HL-60 (cell line): ENCODE measurements at regions not wholly inside any gene's neighbourhood (a gene's known extent, or its start where the extent isn't known, plus 50 kb on each side); places are given as distances from the start of the nearest gene placed in this dataset.

Experiments
- DNase-seq, 2 experiments: peaks; one replicate each; pipeline ENCODE4 v3.0.0-alpha.2; 2010 to 2020; ENCODE audit warnings: low read depth in 1 of 2, low spot score in 1 of 2
- H3K27ac ChIP-seq: fragments of 250-450 bp; sonication (Bioruptor Pico); replicated peaks from 2 replicates; pipeline ENCODE4 v1.5.1; 2020; ENCODE audit warnings: mild to moderate bottlenecking, moderate library complexity
- H3K27me3 ChIP-seq: fragments of 250-450 bp; sonication (Bioruptor Pico); 2 replicates; pipeline ENCODE4 v1.5.1; 2021; ENCODE audit warnings: mild to moderate bottlenecking, moderate library complexity; ENCODE audit not compliant: insufficient read depth, poor library complexity, severe bottlenecking
- H3K4me3 ChIP-seq: replicated peaks from 2 replicates; pipeline ENCODE4 v1.5.1; 2011; ENCODE audit warnings: mild to moderate bottlenecking, control low read depth, low read length; ENCODE audit not compliant: insufficient read depth
- GABPA ChIP-seq: IDR thresholded peaks from 2 replicates; pipeline ENCODE4 v1.6.1; 2012; ENCODE audit warnings: low read depth
- POLR2AphosphoS5 ChIP-seq: IDR thresholded peaks from 2 replicates; pipeline ENCODE4 v1.6.1; 2012; ENCODE audit warnings: low read depth
- SPI1 ChIP-seq: IDR thresholded peaks from 2 replicates; pipeline ENCODE4 v1.6.1; 2012; ENCODE audit warnings: low read depth, mild to moderate bottlenecking, borderline replicate concordance
- TF ChIP-seq, protein P1 (sequence below): IDR thresholded peaks from one replicate; pipeline ENCODE4 v1.5.1; 2011; ENCODE audit warnings: low read length, control low read depth, inconsistent platforms; ENCODE audit not compliant: insufficient read depth
- TF ChIP-seq, protein P2 (sequence below): IDR thresholded peaks from 2 replicates; pipeline ENCODE4 v1.6.1; 2012; ENCODE audit warnings: low read depth; ENCODE audit not compliant: insufficient replicate concordance

DNA sequence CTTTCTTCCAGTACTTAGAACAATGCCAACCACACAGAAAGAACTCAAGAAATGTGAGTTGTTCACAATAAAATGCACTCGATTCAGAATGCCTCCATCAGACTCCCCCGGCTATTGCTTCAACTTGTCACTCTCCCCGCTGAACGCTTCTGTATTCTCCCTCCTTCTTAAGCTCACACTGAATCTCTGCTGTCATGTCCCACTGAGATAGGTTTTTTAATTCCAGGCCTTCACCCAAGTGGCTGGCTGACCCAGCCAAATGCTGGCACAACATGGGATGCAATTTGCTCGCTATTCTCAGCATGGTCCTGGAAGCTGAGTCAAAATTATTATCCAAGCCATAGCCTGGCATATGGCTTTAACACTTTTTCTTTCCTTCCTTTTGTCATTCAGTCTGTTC is 76.8 kb upstream of the SERP2 start:
- no peak for DNase-seq
- no peaks in the 10 kb centered on the region for H3K27me3 ChIP-seq

DNA sequence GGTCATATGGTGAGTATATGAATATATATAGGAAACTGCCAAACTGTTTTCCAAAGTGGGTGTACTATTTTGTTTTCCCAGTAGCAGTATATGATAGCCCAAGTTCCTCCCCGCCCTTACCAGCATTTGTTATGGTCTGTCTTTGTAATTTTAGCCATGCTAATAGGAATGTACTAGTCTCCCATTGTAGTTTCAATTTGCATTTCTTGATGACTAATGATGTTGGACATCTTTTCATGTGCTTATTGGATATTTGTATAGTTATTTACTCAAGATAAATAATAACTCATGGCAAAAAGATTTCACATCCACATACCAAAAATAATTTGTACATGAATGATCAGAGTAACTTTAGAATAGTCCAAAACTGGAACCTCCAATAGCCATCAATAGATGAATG is 75.3 kb upstream of the SERP2 start:
- no peak overlapping the region for H3K4me3 ChIP-seq
- no peaks in the 10 kb centered on the region for H3K27me3 ChIP-seq
- TF ChIP-seq, protein P1, sequence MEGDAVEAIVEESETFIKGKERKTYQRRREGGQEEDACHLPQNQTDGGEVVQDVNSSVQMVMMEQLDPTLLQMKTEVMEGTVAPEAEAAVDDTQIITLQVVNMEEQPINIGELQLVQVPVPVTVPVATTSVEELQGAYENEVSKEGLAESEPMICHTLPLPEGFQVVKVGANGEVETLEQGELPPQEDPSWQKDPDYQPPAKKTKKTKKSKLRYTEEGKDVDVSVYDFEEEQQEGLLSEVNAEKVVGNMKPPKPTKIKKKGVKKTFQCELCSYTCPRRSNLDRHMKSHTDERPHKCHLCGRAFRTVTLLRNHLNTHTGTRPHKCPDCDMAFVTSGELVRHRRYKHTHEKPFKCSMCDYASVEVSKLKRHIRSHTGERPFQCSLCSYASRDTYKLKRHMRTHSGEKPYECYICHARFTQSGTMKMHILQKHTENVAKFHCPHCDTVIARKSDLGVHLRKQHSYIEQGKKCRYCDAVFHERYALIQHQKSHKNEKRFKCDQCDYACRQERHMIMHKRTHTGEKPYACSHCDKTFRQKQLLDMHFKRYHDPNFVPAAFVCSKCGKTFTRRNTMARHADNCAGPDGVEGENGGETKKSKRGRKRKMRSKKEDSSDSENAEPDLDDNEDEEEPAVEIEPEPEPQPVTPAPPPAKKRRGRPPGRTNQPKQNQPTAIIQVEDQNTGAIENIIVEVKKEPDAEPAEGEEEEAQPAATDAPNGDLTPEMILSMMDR = no peak
- TF ChIP-seq POLR2AphosphoS5 (no peak), SPI1 (no peak), GABPA (no peak)
- TF ChIP-seq, protein P2, sequence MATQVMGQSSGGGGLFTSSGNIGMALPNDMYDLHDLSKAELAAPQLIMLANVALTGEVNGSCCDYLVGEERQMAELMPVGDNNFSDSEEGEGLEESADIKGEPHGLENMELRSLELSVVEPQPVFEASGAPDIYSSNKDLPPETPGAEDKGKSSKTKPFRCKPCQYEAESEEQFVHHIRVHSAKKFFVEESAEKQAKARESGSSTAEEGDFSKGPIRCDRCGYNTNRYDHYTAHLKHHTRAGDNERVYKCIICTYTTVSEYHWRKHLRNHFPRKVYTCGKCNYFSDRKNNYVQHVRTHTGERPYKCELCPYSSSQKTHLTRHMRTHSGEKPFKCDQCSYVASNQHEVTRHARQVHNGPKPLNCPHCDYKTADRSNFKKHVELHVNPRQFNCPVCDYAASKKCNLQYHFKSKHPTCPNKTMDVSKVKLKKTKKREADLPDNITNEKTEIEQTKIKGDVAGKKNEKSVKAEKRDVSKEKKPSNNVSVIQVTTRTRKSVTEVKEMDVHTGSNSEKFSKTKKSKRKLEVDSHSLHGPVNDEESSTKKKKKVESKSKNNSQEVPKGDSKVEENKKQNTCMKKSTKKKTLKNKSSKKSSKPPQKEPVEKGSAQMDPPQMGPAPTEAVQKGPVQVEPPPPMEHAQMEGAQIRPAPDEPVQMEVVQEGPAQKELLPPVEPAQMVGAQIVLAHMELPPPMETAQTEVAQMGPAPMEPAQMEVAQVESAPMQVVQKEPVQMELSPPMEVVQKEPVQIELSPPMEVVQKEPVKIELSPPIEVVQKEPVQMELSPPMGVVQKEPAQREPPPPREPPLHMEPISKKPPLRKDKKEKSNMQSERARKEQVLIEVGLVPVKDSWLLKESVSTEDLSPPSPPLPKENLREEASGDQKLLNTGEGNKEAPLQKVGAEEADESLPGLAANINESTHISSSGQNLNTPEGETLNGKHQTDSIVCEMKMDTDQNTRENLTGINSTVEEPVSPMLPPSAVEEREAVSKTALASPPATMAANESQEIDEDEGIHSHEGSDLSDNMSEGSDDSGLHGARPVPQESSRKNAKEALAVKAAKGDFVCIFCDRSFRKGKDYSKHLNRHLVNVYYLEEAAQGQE = no peak
- DNase-seq = no peak
- H3K27ac ChIP-seq = no peak overlapping the region

More for the DNA sequence above, 76.8 kb upstream of the SERP2 start:
- H3K27ac ChIP-seq = no peak overlapping the region
- no peak overlapping the region for H3K4me3 ChIP-seq
- TF ChIP-seq, protein P2 = no peak
- TF ChIP-seq SPI1 = no peak
- TF ChIP-seq, protein P1 = no peak
- TF ChIP-seq POLR2AphosphoS5 = no peak
- no peak for TF ChIP-seq GABPA

DNA sequence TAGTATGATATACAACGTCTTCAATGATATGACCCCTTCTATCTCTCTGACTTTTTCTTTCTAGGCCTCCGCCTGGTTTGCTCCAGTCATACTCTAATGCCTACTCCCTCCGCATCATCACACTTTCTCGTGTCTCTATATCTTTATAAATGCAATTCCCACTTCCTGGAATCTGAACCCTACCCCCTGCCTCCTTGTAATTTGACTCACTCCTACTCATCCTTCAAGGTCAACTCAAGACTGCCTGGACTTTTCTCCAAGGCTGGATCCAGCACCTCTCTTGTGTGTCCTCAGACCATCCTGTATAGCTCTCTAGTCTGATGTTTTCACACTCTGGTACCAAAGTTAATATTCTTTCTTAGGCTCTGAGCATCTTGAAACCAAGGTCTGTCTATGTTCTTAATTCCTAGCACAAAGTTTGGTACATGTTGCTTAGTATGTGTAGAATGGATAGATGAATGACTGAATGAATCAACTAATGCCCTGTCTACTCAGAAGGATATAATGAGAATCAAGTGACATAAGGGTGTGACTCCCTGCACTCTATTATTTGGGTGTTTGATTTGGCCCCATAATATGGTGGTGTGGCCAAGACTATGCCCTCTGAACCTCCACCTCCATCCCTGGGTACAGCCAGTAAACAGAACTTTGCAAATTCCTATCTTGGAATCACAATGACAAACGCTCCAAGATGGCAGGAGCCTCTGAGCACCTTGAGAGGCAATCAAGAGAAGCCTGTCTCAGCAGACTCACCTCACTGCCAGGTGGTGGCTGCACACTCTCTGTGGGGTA is 74.3 kb upstream of the SERP2 start:
- Histone ChIP-seq H3K27ac (no peak overlapping the region), H3K27me3 (no peaks in the 10 kb centered on the region), H3K4me3 (no peak overlapping the region)
- no peak for DNase-seq
- TF ChIP-seq SPI1 (no peak), GABPA (no peak), POLR2AphosphoS5 (no peak)
- TF ChIP-seq, protein P1 = no peak
- TF ChIP-seq, protein P2 = no peak
